PFSK-1 (cell line): ENCODE measurements at regions not wholly inside any gene's neighbourhood (a gene's known extent, or its start where the extent isn't known, plus 50 kb on each side); places are given as distances from the start of the nearest gene placed in this dataset.

ENCODE experiments used
- POLR2AphosphoS5 ChIP-seq: IDR thresholded peaks from 2 replicates; pipeline ENCODE4 v1.6.1; 2012; ENCODE audit warnings: low read depth, mild to moderate bottlenecking, control low read depth, low read length, moderate library complexity
- SIN3A ChIP-seq: IDR thresholded peaks from 2 replicates; pipeline ENCODE4 v1.6.1; 2012; ENCODE audit warnings: mild to moderate bottlenecking, low read length, moderate library complexity, borderline replicate concordance; ENCODE audit not compliant: insufficient read depth
- TAF1 ChIP-seq: IDR thresholded peaks from 2 replicates; pipeline ENCODE4 v1.6.1; 2012; ENCODE audit warnings: low read length, control low read depth, borderline replicate concordance; ENCODE audit not compliant: insufficient read depth
- TF ChIP-seq, protein P1 (sequence below), 2 experiments: IDR thresholded peaks; 2 replicates each; pipeline versions ENCODE4 v1.6.1 to v1.8.0; 2011 to 2012; ENCODE audit warnings: low read depth in 2 of 2, low read length in 2 of 2, control low read depth in 1 of 2, inconsistent platforms in 1 of 2, mild to moderate bottlenecking in 1 of 2, moderate library complexity in 1 of 2; ENCODE audit not compliant: insufficient read depth in 1 of 2

GRCh38 chr2:11042841-11043240 lies 112.4 kb upstream of the SLC66A3 start:
- no peak for TF ChIP-seq SIN3A
- no peak for TF ChIP-seq POLR2AphosphoS5
- TF ChIP-seq TAF1, result no peak
- TF ChIP-seq, protein P1, sequence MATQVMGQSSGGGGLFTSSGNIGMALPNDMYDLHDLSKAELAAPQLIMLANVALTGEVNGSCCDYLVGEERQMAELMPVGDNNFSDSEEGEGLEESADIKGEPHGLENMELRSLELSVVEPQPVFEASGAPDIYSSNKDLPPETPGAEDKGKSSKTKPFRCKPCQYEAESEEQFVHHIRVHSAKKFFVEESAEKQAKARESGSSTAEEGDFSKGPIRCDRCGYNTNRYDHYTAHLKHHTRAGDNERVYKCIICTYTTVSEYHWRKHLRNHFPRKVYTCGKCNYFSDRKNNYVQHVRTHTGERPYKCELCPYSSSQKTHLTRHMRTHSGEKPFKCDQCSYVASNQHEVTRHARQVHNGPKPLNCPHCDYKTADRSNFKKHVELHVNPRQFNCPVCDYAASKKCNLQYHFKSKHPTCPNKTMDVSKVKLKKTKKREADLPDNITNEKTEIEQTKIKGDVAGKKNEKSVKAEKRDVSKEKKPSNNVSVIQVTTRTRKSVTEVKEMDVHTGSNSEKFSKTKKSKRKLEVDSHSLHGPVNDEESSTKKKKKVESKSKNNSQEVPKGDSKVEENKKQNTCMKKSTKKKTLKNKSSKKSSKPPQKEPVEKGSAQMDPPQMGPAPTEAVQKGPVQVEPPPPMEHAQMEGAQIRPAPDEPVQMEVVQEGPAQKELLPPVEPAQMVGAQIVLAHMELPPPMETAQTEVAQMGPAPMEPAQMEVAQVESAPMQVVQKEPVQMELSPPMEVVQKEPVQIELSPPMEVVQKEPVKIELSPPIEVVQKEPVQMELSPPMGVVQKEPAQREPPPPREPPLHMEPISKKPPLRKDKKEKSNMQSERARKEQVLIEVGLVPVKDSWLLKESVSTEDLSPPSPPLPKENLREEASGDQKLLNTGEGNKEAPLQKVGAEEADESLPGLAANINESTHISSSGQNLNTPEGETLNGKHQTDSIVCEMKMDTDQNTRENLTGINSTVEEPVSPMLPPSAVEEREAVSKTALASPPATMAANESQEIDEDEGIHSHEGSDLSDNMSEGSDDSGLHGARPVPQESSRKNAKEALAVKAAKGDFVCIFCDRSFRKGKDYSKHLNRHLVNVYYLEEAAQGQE (IDR thresholded peaks at IDR 0.05; ENCODE audit: insufficient read depth in 1 of 2, low read depth in 2 of 2, low read length in 2 of 2), result no peak
